ENCODE measurements at regions not wholly inside any gene's neighbourhood (a gene's known extent, or its start where the extent isn't known, plus 50 kb on each side); places are given as distances from the start of the nearest gene placed in this dataset.

DNA sequence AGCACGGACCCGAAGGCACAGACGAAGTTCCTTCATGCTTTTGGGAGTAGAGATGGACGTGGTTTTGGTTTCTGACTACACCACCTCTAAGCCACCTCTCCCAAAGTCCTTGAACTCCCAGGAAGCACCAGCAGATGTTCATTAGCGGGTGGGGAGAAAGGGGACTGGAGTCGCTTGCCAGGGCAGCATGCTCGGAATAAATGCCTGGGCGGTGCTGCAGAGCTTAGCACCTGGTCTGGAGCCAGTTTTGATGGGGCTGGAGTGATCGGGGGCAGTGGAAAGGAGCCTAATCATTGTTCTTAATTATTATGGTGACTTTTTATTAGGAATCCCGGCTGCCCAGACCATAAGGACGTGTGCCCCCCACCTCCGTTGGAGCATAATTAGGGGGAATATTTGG is 220.8 kb downstream of the TFCP2L1 start:
- TF ChIP-seq YY1 (IDR thresholded peaks at IDR 0.05; ENCODE audit: insufficient read depth, insufficient read length) (no peak), ZNF274 (IDR thresholded peaks at IDR 0.05; ENCODE audit: low read depth, low read length) (no peak)
